B cell (primary cell): ENCODE measurements at regions not wholly inside any gene's neighbourhood (a gene's known extent, or its start where the extent isn't known, plus 50 kb on each side); places are given as distances from the start of the nearest gene placed in this dataset.

ENCODE experiments used
- ATAC-seq: fragments of 200-7000 bp; cut with Tn5 transposase; one replicate; pipeline ENCODE4 v1.10.0; 2021; ENCODE audit warnings: low read depth, mild to moderate bottlenecking, moderate number of reproducible peaks, moderate library complexity
- CTCF ChIA-PET: fragments of 350-600 bp; sonication (Branson Sonifier 250); formaldehyde crosslinking; loops from one replicate; lab custom pipeline; 2021; ENCODE audit warnings: antibody characterized with exemption, inconsistent platforms; lab: Charles Lee
- POLR2A ChIA-PET: fragments of 350-600 bp; sonication (Branson Sonifier 250); formaldehyde crosslinking; loops from one replicate; lab custom pipeline; 2021; ENCODE audit warnings: antibody characterized with exemption; lab: Charles Lee
- DNase-seq: peaks from one replicate; pipeline ENCODE4 v3.0.0; 2013
- H2AFZ ChIP-seq: 2 replicates; pipeline ENCODE4 v1.6.1; 2012; ENCODE audit warnings: mild to moderate bottlenecking, low read depth, low read length; ENCODE audit not compliant: insufficient read depth, poor library complexity, severe bottlenecking
- H3K27ac ChIP-seq, 2 donors: 1 replicate in 1 of 2; 2 replicates in 1 of 2; pipeline ENCODE4 v1.5.1; 2012 to 2013; ENCODE audit warnings: low read length in 2 of 2, mild to moderate bottlenecking in 2 of 2, moderate library complexity in 1 of 2
- H3K27me3 ChIP-seq, 4 experiments: fragments of 200-600 bp in 1 of 4; sonication (generic) in 1 of 4; replicated peaks in 1 of 4; 1 replicate in 2 of 4; 2 replicates in 2 of 4; pipeline versions ENCODE4 v1.6.1 to v1.7.0; 2013 to 2016; ENCODE audit warnings: low read length in 3 of 4, mild to moderate bottlenecking in 2 of 4, mixed read lengths in 1 of 4, moderate library complexity in 1 of 4; ENCODE audit not compliant: insufficient read depth in 4 of 4, control insufficient read depth in 3 of 4; ENCODE audit errors: control extremely low read depth in 1 of 4
- H3K36me3 ChIP-seq, 2 experiments: replicated peaks in 1 of 2; 1 replicate in 1 of 2; 2 replicates in 1 of 2; pipeline versions ENCODE4 v1.6.1 to v1.7.1; 2013; ENCODE audit warnings: low read length in 1 of 2; ENCODE audit not compliant: insufficient read depth in 2 of 2, control insufficient read depth in 1 of 2; ENCODE audit errors: control extremely low read depth in 1 of 2, extremely low read depth in 1 of 2
- H3K4me1 ChIP-seq, 2 donors: fragments of 200-600 bp in 1 of 2; sonication (generic) in 1 of 2; 1 replicate in 1 of 2; 2 replicates in 1 of 2; pipeline versions ENCODE4 v1.5.1 to v1.6.1; 2013 to 2017; ENCODE audit warnings: low read length in 2 of 2; ENCODE audit not compliant: control insufficient read depth in 2 of 2, insufficient read depth in 2 of 2
- H3K4me2 ChIP-seq: replicated peaks from 2 replicates; pipeline ENCODE3; 2012; ENCODE audit warnings: mild to moderate bottlenecking, low read depth, low read length; ENCODE audit not compliant: poor library complexity, severe bottlenecking
- H3K4me3 ChIP-seq, 5 experiments: fragments of 200-600 bp in 1 of 5; sonication (generic) in 1 of 5; 1 replicate in 3 of 5; 2 replicates in 2 of 5; pipeline versions ENCODE4 v1.5.1 to v1.7.0; 2011 to 2016; ENCODE audit warnings: low read length in 4 of 5, mild to moderate bottlenecking in 4 of 5, low read depth in 2 of 5, control low read depth in 1 of 5, moderate library complexity in 1 of 5; ENCODE audit not compliant: insufficient read depth in 1 of 5; ENCODE audit errors: control extremely low read depth in 1 of 5, extremely low read depth in 1 of 5
- H3K79me2 ChIP-seq: fragments of 200-600 bp; sonication (generic); one replicate; pipeline ENCODE4 v1.6.0; 2016; ENCODE audit warnings: low read length; ENCODE audit not compliant: control insufficient read depth, insufficient read depth
- H3K9ac ChIP-seq: fragments of 200-600 bp; sonication (generic); 2 replicates; pipeline ENCODE4 v1.6.1; 2017; ENCODE audit warnings: mild to moderate bottlenecking, low read length, moderate library complexity
- H3K9me3 ChIP-seq, 3 donors: one replicate each; pipeline versions ENCODE4 v1.6.1 to v1.7.1; 2013; ENCODE audit warnings: low read length in 2 of 3; ENCODE audit not compliant: control insufficient read depth in 2 of 3, insufficient read depth in 1 of 3; ENCODE audit errors: control extremely low read depth in 1 of 3
- H4K20me1 ChIP-seq: 2 replicates; pipeline ENCODE4 v1.6.0; 2012; ENCODE audit warnings: mild to moderate bottlenecking, low read length; ENCODE audit not compliant: insufficient read depth, control insufficient read depth, poor library complexity, severe bottlenecking
- H3K27ac Mint-ChIP-seq: one replicate; pipeline ENCODE4 v1.8.0; 2021; ENCODE audit warnings: mixed read lengths
- H3K27me3 Mint-ChIP-seq: one replicate; pipeline ENCODE4 v1.8.0; 2021; ENCODE audit warnings: mixed read lengths
- H3K4me1 Mint-ChIP-seq: one replicate; pipeline ENCODE4 v1.8.0; 2021; ENCODE audit warnings: mixed read lengths
- H3K4me3 Mint-ChIP-seq: one replicate; pipeline ENCODE4 v1.8.0; 2021; ENCODE audit warnings: mixed read lengths
- H3K9me3 Mint-ChIP-seq: one replicate; pipeline ENCODE4 v1.8.0; 2022; ENCODE audit warnings: mixed read lengths; ENCODE audit not compliant: insufficient read depth
- CTCF ChIP-seq: fragments of 200-600 bp; IDR thresholded peaks from one replicate; pipeline ENCODE4 v1.8.0; 2022; ENCODE audit warnings: antibody characterized with exemption, mild to moderate bottlenecking
- EZH2 ChIP-seq: IDR thresholded peaks from 2 replicates; pipeline ENCODE4 v1.6.1; 2012; ENCODE audit warnings: borderline replicate concordance, low read depth, mild to moderate bottlenecking, moderate library complexity, low read length; ENCODE audit not compliant: insufficient read depth, poor library complexity, severe bottlenecking
- WGBS: methylation state at CpG from one replicate; pipeline ENCODE4 v1.1.5; 2013; ENCODE audit warnings: missing lambda C conversion rate; ENCODE audit not compliant: insufficient coverage; 5-methylcytosine and 5-hydroxymethylcytosine counted together
- intact Hi-C: fragments of 100-400 bp; cut with micrococcal nuclease; formaldehyde crosslinking; loops from one replicate; pipeline ENCODE4 v1.10.0; 2022

- H3K79me2 ChIP-seq = no peaks in the 10 kb centered on the region
- no peak for ATAC-seq
- Mint-ChIP-seq H3K9me3 (no peaks in the 10 kb centered on the region), H3K27me3 (no peaks in the 10 kb centered on the region), H3K27ac (no peak overlapping the region), H3K4me3 (no peak overlapping the region), H3K4me1 (no peaks in the 10 kb centered on the region)
- no peak overlapping the region for H2AFZ ChIP-seq
- no peak for DNase-seq
- no peaks in the 10 kb centered on the region for H3K36me3 ChIP-seq
- TF ChIP-seq EZH2 = no peak
- TF ChIP-seq CTCF = no peak
- H3K27ac ChIP-seq = no peak overlapping the region
- H3K9ac ChIP-seq = no peak overlapping the region
- 95% methylated on average over 2 of the region's 3 CpGs for WGBS
- H4K20me1 ChIP-seq = no peaks in the 10 kb centered on the region
- H3K9me3 ChIP-seq = peaks cover 0 to 1% (median 0%) of the 10 kb centered on the region in 3 donors
- intact Hi-C loops = no loop called here
- no peaks in the 10 kb centered on the region for H3K4me1 ChIP-seq
- ChIA-PET CTCF (no interaction called here), POLR2A (no interaction called here)
- H3K27me3 ChIP-seq = no peaks in the 10 kb centered on the region
- no peak overlapping the region for H3K4me2 ChIP-seq
- no peak overlapping the region for H3K4me3 ChIP-seq
Measured at GRCh38 chr21:18810136-18810535, 406.6 kb upstream of the TMPRSS15 start.

DNA sequence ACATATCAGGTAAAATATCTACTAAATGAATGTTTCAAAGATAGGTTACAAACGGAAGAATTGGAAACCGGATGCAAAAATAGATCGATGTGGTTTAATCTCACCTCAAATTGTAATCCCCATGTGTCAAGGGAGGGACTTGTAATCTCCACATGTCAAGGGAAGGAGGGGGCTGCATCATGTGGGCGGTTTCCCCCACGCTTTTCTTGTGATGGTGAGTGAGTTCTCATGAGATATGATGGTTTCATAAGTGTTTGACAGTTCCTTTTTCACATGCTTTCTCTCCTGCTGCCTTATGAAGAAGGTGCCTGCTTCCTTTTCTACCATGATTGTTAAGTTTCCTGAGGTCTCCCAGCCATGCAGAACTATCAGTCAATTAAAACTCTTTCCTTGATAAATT lies 408.7 kb upstream of the TMPRSS15 start:
- intact Hi-C loops = no loop called here
- Histone ChIP-seq H3K4me2 (no peak overlapping the region), H4K20me1 (no peaks in the 10 kb centered on the region), H2AFZ (no peak overlapping the region), H3K27me3 (no peaks in the 10 kb centered on the region), H3K4me3 (no peak overlapping the region), H3K36me3 (no peaks in the 10 kb centered on the region), H3K4me1 (no peaks in the 10 kb centered on the region), H3K27ac (no peak overlapping the region), H3K9me3 (no peaks in the 10 kb centered on the region), H3K79me2 (no peaks in the 10 kb centered on the region), H3K9ac (no peak overlapping the region)
- Mint-ChIP-seq H3K4me1 (no peaks in the 10 kb centered on the region), H3K27ac (no peak overlapping the region), H3K4me3 (no peak overlapping the region), H3K9me3 (no peaks in the 10 kb centered on the region), H3K27me3 (no peaks in the 10 kb centered on the region)
- CTCF ChIA-PET = no interaction called here
- POLR2A ChIA-PET = no interaction called here
- no peak for DNase-seq
- WGBS = 85% methylated on average over 2 of the region's 5 CpGs
- no peak for TF ChIP-seq CTCF
- no peak for TF ChIP-seq EZH2
- no peak for ATAC-seq
